ENCODE measurements at regions not wholly inside any gene's neighbourhood (a gene's known extent, or its start where the extent isn't known, plus 50 kb on each side); places are given as distances from the start of the nearest gene placed in this dataset.

DNA sequence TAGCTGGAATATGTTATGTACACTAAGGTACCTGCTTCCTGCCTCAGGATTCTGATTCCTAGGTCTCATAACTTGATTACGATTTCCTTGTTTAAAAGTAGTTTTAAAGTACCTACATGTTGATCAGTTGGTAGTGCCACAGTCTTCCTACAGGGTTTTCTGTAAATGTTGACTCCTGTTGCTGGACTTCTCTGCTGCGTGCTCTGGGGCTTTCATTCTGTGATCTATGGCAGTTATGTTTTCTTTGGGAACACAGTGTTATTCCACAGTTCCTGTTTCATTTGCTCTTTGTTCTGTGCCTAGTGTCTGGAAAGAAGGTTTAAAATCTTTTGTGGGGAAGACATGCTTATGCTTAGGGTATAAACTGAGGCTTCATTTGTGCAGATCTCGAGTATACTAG lies 343.5 kb downstream of the PLK2 start:
- TF ChIP-seq YY1 (IDR thresholded peaks at IDR 0.05; ENCODE audit: insufficient read depth, insufficient read length) (no peak), ZNF274 (IDR thresholded peaks at IDR 0.05; ENCODE audit: low read depth, low read length) (no peak), SUZ12 (IDR thresholded peaks at IDR 0.05; ENCODE audit: extremely low read depth, insufficient read depth, insufficient read length) (no peak)
